Spleen (tissue), 11 donors: ENCODE measurements at regions not wholly inside any gene's neighbourhood (a gene's known extent, or its start where the extent isn't known, plus 50 kb on each side); places are given as distances from the start of the nearest gene placed in this dataset.

Source experiments
- DNase-seq: peaks from one replicate; pipeline ENCODE4 v3.0.0-alpha.2; 2020
- H3K27ac ChIP-seq, 8 donors: fragments of 200-600 bp; sonication (generic) in 7 of 8; 1 replicate in 4 of 8; 2 replicates in 4 of 8; pipeline versions ENCODE4 v1.5.0 to v1.8.0; 2016 to 2021; ENCODE audit warnings: inconsistent platforms in 4 of 8, mild to moderate bottlenecking in 4 of 8, moderate library complexity in 1 of 8
- H3K27me3 ChIP-seq, 7 donors: fragments of 200-600 bp; sonication (generic) in 6 of 7; replicated peaks in 1 of 7; 1 replicate in 4 of 7; 2 replicates in 3 of 7; pipeline versions ENCODE4 v1.5.0 to v1.8.0; 2016 to 2021; ENCODE audit warnings: inconsistent platforms in 3 of 7, mild to moderate bottlenecking in 1 of 7
- H3K36me3 ChIP-seq, 6 donors: fragments of 200-600 bp; sonication (generic) in 5 of 6; 1 replicate in 4 of 6; 2 replicates in 2 of 6; pipeline versions ENCODE4 v1.5.0 to v1.8.0; 2016 to 2021; ENCODE audit warnings: inconsistent platforms in 2 of 6
- H3K4me1 ChIP-seq, 6 donors: fragments of 200-600 bp; sonication (generic) in 5 of 6; 1 replicate in 3 of 6; 2 replicates in 3 of 6; pipeline versions ENCODE4 v1.5.0 to v1.8.0; 2016 to 2021; ENCODE audit warnings: inconsistent platforms in 3 of 6
- H3K4me3 ChIP-seq, 8 donors: fragments of 200-600 bp; sonication (generic) in 7 of 8; 1 replicate in 4 of 8; 2 replicates in 4 of 8; pipeline versions ENCODE4 v1.5.0 to v1.8.0; 2016 to 2021; ENCODE audit warnings: inconsistent platforms in 4 of 8, mild to moderate bottlenecking in 4 of 8, moderate library complexity in 2 of 8
- H3K9me3 ChIP-seq, 8 donors: fragments of 200-600 bp; sonication (generic) in 7 of 8; 1 replicate in 4 of 8; 2 replicates in 4 of 8; pipeline versions ENCODE4 v1.5.0 to v1.8.0; 2016 to 2021; ENCODE audit warnings: inconsistent platforms in 4 of 8
- CTCF ChIP-seq, 11 experiments: fragments of 200-600 bp in 7 of 11; fragments of 450-650 bp in 4 of 11; sonication (generic) in 4 of 11; IDR thresholded peaks in 8 of 11; conservative IDR thresholded peaks in 3 of 11; 1 replicate in 7 of 11; 2 replicates in 4 of 11; pipeline versions ENCODE4 v1.4.0 to v1.8.0; 2016 to 2021; ENCODE audit warnings: antibody characterized with exemption in 11 of 11, inconsistent platforms in 4 of 11, mild to moderate bottlenecking in 1 of 11
- POLR2A ChIP-seq, 3 donors: fragments of 450-650 bp; IDR thresholded peaks; one replicate each; pipeline ENCODE4 v1.5.1; 2017; ENCODE audit warnings: antibody characterized with exemption in 3 of 3, mild to moderate bottlenecking in 1 of 3
- POLR2AphosphoS5 ChIP-seq, 3 donors: sonication (generic); formaldehyde crosslinking; IDR thresholded peaks; one replicate each; pipeline ENCODE4 v1.5.1; 2017; ENCODE audit warnings: antibody characterized with exemption in 3 of 3
- WGBS, 5 donors: extraction: QIAGEN DNeasy Blood & Tissue Kit in 3 of 5; methylation state at CpG; one replicate each; pipeline versions ENCODE4 v1.1.5 to v1.1.7; 2013 to 2018; 5-methylcytosine and 5-hydroxymethylcytosine counted together
- intact Hi-C: fragments of 100-400 bp; cut with DNase I; formaldehyde crosslinking; loops from one replicate; pipeline ENCODE4 v1.15.0; 2023; ENCODE audit warnings: low total_unique reads
- donor health status: healthy with polysubstance abuse.
- donor health status: DM: no; HTN: no; CAD: no; lungs with moderate emphysema.
- donor health status: DM: no; HTN: no; CAD: no.
- donor health status: Bipolar disorder and iron deficiency.
- donor health status: healthy.
- donor health status: DM: no; HTN: no; CAD: no.
- donor health status: DM: yes; HTN: yes; CAD: no.

GRCh38 chr3:176655404-176656094, 541.7 kb downstream of the TBL1XR1 start:
- TF ChIP-seq POLR2AphosphoS5 (IDR thresholded peaks at IDR 0.05): no peak
- TF ChIP-seq POLR2A (IDR thresholded peaks at IDR 0.05): no peak
- no peak for TF ChIP-seq CTCF (IDR thresholded peaks at IDR 0.05 in 8 of 11, conservative IDR thresholded peaks at IDR 0.05 in 3 of 11)
- Histone ChIP-seq H3K27ac (no peak overlapping the region), H3K9me3 (no peaks in the 10 kb centered on the region), H3K27me3 (no peaks in the 10 kb centered on the region), H3K36me3 (no peaks in the 10 kb centered on the region), H3K4me1 (no peaks in the 10 kb centered on the region), H3K4me3 (no peak overlapping the region)
- intact Hi-C loops: no loop called here
- WGBS, 5 donors: 68 to 91% (median 73%) methylated on average over 5 of the region's 5 CpGs
- no peak for DNase-seq

DNA sequence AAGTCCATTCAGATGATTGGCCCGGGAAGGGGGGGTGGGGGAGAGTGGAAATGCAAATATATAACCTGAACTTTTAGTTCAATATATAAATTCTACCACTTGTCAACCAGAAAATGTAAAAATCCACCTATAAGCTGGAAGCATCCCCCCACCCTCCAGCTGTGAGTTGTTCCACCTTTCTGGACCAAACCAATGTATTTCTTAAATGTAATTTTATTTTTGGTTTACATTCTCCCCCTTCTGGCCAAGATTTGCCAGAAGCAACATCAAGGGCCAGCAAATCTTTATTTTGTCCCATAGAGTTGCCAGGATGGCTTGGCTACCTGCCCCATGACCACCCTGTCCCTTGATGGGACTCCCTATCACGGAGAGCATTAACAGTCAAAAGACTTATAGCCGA, 545.7 kb downstream of the TBL1XR1 start:
- no peaks in the 10 kb centered on the region for H3K9me3 ChIP-seq
- no peaks in the 10 kb centered on the region for H3K27me3 ChIP-seq
- H3K36me3 ChIP-seq: no peaks in the 10 kb centered on the region
- DNase-seq: no peak
- no peak overlapping the region for H3K27ac ChIP-seq
- no peak overlapping the region for H3K4me3 ChIP-seq
- TF ChIP-seq POLR2AphosphoS5 (IDR thresholded peaks at IDR 0.05) (no peak), CTCF (IDR thresholded peaks at IDR 0.05 in 8 of 11, conservative IDR thresholded peaks at IDR 0.05 in 3 of 11) (no peak), POLR2A (IDR thresholded peaks at IDR 0.05) (no peak)
- H3K4me1 ChIP-seq: no peaks in the 10 kb centered on the region
- WGBS, 5 donors: 78 to 93% (median 87%) methylated on average over 3 of the region's 3 CpGs
- intact Hi-C loops: no loop called here

DNA sequence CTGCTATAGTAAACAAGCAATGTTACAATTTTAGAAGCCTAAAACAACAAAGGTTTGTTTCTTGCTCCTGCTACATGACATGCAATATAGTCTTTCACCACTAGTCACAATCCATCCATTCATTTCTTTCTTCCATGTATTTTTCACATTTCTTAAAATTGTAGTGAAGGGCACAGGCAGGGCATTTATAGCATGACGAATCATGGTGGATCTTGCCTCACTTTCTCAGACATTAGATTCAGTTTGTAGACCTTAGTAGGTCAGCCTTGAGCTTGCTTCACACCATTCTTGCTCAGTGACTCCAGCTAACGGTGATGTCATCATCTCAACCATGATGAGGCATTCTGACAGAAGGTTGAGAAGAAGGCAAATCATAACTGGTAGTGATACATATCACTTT, 546.8 kb downstream of the TBL1XR1 start:
- H3K27me3 ChIP-seq: no peaks in the 10 kb centered on the region
- intact Hi-C loops: no loop called here
- 40 to 91% (median 45%) methylated on average over 2 of the region's 2 CpGs for WGBS, 5 donors
- H3K4me3 ChIP-seq: no peak overlapping the region
- no peak for DNase-seq
- no peaks in the 10 kb centered on the region for H3K9me3 ChIP-seq
- H3K27ac ChIP-seq: no peak overlapping the region
- no peaks in the 10 kb centered on the region for H3K4me1 ChIP-seq
- TF ChIP-seq CTCF (IDR thresholded peaks at IDR 0.05 in 8 of 11, conservative IDR thresholded peaks at IDR 0.05 in 3 of 11) (no peak), POLR2A (IDR thresholded peaks at IDR 0.05) (no peak), POLR2AphosphoS5 (IDR thresholded peaks at IDR 0.05) (no peak)
- H3K36me3 ChIP-seq: no peaks in the 10 kb centered on the region

DNA sequence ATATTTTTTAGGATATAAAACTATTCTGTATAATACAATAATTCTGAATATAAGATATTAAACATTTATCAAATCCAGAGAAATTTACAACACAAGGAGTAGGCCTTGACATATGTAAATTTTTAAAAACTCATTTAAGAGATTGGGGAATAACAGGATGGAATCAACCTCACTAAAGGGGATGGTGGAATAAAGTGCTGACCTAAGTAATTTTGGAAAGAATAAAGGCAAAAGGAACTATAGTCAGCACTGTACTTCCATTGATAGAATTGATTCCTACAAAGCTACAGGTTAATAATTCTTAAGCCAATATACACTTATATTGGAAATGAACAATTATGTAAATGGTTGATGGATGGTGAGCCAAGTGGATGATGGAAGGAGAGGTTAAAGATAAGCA, 549.3 kb downstream of the TBL1XR1 start:
- Histone ChIP-seq H3K4me1 (no peaks in the 10 kb centered on the region), H3K36me3 (no peaks in the 10 kb centered on the region), H3K4me3 (no peak overlapping the region), H3K27me3 (no peaks in the 10 kb centered on the region), H3K27ac (no peak overlapping the region), H3K9me3 (no peaks in the 10 kb centered on the region)
- DNase-seq: no peak
- intact Hi-C loops: no loop called here
- no peak for TF ChIP-seq POLR2AphosphoS5 (IDR thresholded peaks at IDR 0.05)
- no peak for TF ChIP-seq POLR2A (IDR thresholded peaks at IDR 0.05)
- no peak for TF ChIP-seq CTCF (IDR thresholded peaks at IDR 0.05 in 8 of 11, conservative IDR thresholded peaks at IDR 0.05 in 3 of 11)
